GM21381 (cell line): ENCODE measurements at regions not wholly inside any gene's neighbourhood (a gene's known extent, or its start where the extent isn't known, plus 50 kb on each side); places are given as distances from the start of the nearest gene placed in this dataset.

ENCODE experiments used
- ATAC-seq: cut with Tn5 transposase; IDR thresholded peaks from one replicate; pipeline ENCODE4 v1.9.1; 2021; ENCODE audit warnings: mild to moderate bottlenecking, moderate library complexity; ENCODE audit not compliant: unreplicated experiment

GRCh38 chr2:16336491-16336890, 329.1 kb downstream of the CYRIA start:
- no peak for ATAC-seq

GRCh38 chr2:16335947-16336346, 329.7 kb downstream of the CYRIA start:
- ATAC-seq = no peak

DNA sequence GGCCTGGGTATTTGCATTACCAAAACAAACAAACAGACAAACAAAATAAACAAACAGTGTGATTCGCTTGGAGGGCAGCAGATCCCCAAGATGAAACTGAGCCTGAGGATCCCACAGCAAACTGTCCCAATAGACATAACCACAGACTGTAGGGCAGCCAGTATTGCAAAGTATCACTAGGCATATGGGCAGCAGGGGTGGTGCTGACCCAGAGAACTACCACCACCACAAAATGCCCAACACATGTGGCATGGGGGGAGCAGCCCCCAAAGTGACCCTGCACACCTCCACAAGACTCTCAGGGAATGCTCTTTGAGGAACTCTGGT, 330.1 kb downstream of the CYRIA start:
- ATAC-seq = no peak

GRCh38 chr2:16334886-16335603, 330.6 kb downstream of the CYRIA start:
- no peak for ATAC-seq

GRCh38 chr2:16334366-16334765, 331.3 kb downstream of the CYRIA start:
- ATAC-seq = no peak

- no peak for ATAC-seq
Observed at GRCh38 chr2:16333681-16334080, 332.0 kb downstream of the CYRIA start.

GRCh38 chr2:16332681-16333557, 332.7 kb downstream of the CYRIA start:
- ATAC-seq = no peak

DNA sequence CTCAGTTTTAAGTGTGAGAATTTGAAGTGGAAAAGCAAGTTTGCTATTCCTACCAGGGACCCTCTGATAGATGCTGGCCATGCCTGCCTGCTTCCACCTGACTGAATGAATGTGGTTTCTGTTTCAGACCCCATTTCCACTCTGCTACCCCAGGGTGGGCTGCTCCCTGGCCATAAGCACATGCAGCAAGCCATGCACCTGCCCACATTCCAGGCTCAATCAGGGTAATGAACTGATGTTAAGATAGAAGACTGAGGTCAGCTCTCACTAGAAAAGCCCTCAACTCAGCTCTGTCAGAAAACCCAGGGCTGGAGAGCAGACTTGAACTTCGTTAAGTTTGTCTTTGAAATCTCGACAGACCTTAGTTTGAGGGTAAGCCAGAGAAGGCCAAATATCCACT, 333.9 kb downstream of the CYRIA start:
- no peak for ATAC-seq

DNA sequence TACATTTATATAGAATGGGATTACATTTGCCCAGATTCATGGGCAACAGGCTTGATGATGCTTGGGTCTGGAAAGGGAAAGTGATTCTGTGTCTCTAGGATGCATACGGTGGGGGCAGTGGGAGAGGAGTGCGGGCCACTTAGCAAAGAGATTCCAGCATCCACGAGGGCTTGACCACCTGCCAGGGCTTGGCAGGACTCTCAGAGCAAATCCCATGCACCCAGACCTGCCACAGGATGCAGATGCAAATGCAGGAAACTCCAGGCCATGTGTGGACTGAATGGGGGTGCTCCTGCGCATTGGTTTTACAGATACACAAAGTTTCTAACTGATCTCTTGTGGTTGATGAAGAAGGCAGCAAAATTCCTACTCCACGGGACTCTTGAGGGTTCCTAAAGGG, 334.7 kb downstream of the CYRIA start:
- no peak for ATAC-seq

GRCh38 chr2:16330571-16330970, 335.1 kb downstream of the CYRIA start:
- no peak for ATAC-seq

DNA sequence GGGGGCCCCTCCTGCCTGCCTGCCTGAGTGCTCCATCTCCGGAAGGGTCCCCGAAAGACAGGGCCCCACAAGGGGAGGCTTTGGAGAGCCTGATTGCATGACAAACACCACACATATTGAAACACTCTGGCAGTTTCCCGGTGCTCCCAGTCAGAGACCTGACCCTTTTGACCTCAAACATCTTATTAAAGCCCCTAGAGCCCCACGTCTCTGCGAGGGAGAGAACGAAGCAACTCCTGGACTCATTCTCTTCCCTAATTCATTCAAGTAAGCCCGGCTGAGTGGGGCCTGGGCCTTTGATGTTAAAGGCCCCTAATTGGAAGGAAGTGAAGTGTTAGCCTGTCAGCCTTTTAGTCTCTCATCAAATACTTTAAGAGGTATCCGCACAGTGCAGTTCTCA, 335.6 kb downstream of the CYRIA start:
- ATAC-seq = no peak

- ATAC-seq = no peak
Observed at GRCh38 chr2:16329421-16329820, 336.2 kb downstream of the CYRIA start.

GRCh38 chr2:16328521-16329190, 337.0 kb downstream of the CYRIA start:
- ATAC-seq = no peak

GRCh38 chr2:16327326-16327725, 338.3 kb downstream of the CYRIA start:
- no peak for ATAC-seq

DNA sequence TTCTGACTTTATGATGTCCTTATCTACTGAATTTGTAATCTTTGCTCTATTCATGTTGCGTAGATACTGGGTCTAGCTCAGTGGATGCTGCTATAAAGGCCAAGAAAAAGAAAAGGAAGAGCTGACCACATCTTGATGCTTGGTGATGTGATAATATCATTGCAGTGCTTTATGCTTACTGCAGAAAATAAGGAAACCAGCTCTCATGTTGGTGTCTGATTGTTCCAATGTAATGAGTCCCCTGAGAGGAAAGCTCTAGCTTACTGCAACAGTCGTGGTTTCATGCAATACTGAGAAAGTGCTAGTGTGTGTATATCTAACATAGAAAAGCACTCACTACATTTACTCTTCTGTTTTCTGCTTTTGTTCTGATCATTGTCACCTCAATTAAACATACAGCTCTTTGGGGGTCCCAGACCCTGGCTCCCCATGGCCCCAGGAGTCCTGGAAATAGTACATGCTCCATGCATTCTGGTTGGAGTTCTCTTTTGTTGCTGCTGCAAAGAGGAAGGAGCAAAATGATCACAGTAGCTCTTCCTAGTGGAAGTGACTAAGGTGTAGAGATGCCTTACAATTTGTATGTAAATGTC, 338.8 kb downstream of the CYRIA start:
- ATAC-seq = no peak

DNA sequence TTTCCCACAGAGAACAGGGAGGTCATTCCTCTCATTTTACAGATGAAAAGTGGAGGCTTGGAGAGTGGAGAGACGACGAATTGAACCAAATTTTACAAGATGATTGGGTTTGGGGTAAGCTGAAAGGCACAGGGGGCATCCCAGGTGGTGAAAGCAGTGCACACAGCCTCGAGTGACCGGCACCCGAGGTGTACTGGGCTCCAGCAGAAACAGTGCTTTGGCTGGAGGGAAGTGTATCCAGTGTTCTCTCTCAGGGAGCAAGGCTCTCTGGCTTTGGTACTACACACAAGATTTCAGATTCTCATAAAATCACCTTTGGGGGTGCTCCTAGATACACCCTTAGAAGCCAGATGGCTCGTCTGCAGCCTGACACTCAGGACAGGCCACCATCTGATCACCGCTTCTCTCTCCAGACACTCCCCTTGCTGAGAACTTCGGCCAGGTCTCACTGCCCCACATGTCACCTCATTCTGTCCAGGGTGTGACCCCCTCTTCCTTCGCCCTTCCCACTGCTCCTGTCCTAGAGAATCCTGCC, 339.6 kb downstream of the CYRIA start:
- no peak for ATAC-seq

GRCh38 chr2:16325016-16325975, 340.3 kb downstream of the CYRIA start:
- ATAC-seq = no peak

- ATAC-seq = no peak
Observed at GRCh38 chr2:16324544-16324937, 341.1 kb downstream of the CYRIA start.

DNA sequence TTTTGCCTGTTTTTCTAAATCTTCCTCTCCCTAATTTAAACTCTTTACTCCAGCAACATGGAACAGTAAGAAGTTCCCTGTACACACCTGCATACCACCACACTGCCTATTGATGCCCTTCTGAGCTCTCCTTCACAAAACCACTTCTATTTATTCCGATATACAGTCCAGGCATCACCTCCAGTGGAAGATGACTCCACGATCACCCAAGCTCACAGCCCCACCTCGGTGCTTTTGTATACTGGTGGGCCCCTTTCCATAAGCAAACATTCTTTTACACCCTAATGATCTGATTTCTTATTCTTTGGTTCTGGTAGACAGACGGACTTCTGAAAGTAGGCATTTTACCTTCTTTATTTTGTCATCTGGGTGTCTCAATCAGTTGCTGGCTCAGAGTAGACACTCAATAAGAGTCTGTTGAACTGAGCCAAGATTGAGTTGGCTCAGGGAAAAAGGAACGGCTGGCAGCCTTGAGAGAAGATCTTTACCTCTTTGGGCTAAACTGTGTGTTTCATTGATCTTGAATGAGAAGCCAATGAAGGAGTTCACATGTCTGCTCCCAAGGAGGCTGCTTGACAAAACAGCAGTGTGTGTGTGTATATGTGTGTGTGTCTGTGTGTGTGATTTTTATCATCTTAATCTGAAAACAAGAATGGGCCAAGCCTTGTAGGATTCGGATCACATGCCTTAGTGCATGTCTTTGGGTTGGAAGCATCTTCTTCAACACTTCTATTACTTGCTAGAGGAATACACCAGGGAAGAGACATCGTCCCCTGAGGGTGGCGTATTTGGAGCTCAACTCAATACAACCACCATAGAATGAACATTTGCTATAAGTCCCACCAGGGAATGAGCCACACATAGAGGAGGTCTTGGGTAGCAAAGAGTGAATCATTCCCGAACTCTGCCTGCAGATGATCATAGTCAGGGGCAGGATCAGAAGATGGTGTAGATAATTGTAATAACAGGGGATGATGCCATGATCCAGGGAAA, 341.8 kb downstream of the CYRIA start:
- ATAC-seq = no peak
